H1 (cell line): ENCODE measurements at regions not wholly inside any gene's neighbourhood (a gene's known extent, or its start where the extent isn't known, plus 50 kb on each side); places are given as distances from the start of the nearest gene placed in this dataset.

ENCODE experiments used
- CTCF ChIA-PET: fragments of 300-600 bp; sonication (Branson Sonifier 250); formaldehyde crosslinking; loops from one replicate; lab custom pipeline; 2021; ENCODE audit not compliant: partially characterized antibody; lab: Charles Lee
- POLR2A ChIA-PET: fragments of 300-600 bp; sonication (Branson Sonifier 250); formaldehyde crosslinking; loops from one replicate; lab custom pipeline; 2021; ENCODE audit warnings: inconsistent platforms; ENCODE audit not compliant: partially characterized antibody; lab: Charles Lee
- DNase-seq, 2 experiments: peaks; one replicate each; pipeline versions ENCODE4 v3.0.0 to v3.0.0-alpha.2; 2010 to 2022; ENCODE audit warnings: low spot score in 2 of 2, low read depth in 1 of 2, mixed read lengths in 1 of 2
- FAIRE-seq: peaks from 2 replicates; lab custom pipeline; 2011; peaks lifted over from hg19 to GRCh38; lab: Jason Lieb, UNC
- H2AFZ ChIP-seq: 2 replicates; pipeline ENCODE4 v1.8.1; 2012; ENCODE audit warnings: low read length, inconsistent platforms
- H2AK5ac ChIP-seq: 2 replicates; pipeline ENCODE4 v1.6.1; 2013; ENCODE audit warnings: low read depth, low read length
- H2BK120ac ChIP-seq: replicated peaks from 2 replicates; pipeline ENCODE3; 2013; ENCODE audit warnings: low read depth, low read length, inconsistent platforms
- H2BK12ac ChIP-seq: 2 replicates; pipeline ENCODE4 v1.6.1; 2013; ENCODE audit warnings: low read depth, low read length
- H2BK15ac ChIP-seq: 2 replicates; pipeline ENCODE4 v1.6.1; 2013; ENCODE audit warnings: low read length
- H2BK20ac ChIP-seq: 2 replicates; pipeline ENCODE4 v1.6.1; 2013; ENCODE audit warnings: low read length
- H2BK5ac ChIP-seq: 2 replicates; pipeline ENCODE4 v1.6.1; 2013; ENCODE audit warnings: low read depth, low read length
- H3K14ac ChIP-seq: 2 replicates; pipeline ENCODE4 v1.6.1; 2013; ENCODE audit warnings: inconsistent platforms; ENCODE audit not compliant: insufficient read length
- H3K18ac ChIP-seq: 2 replicates; pipeline ENCODE4 v1.6.1; 2013; ENCODE audit warnings: low read length; ENCODE audit errors: extremely low read depth
- H3K23ac ChIP-seq: 2 replicates; pipeline ENCODE4 v1.6.1; 2013; ENCODE audit warnings: inconsistent platforms; ENCODE audit not compliant: insufficient read length
- H3K23me2 ChIP-seq: 2 replicates; pipeline ENCODE4 v1.6.1; 2013; ENCODE audit warnings: low read depth, low read length
- H3K27ac ChIP-seq: 2 replicates; pipeline ENCODE4 v1.6.1; 2011; ENCODE audit warnings: low read depth, low read length, inconsistent platforms
- H3K27me3 ChIP-seq, 4 experiments: replicated peaks in 1 of 4; 1 replicate in 1 of 4; 2 replicates in 3 of 4; pipeline versions ENCODE4 v1.6.1 to v1.8.1; 2011 to 2013; ENCODE audit warnings: low read length in 3 of 4, mild to moderate bottlenecking in 3 of 4, inconsistent platforms in 2 of 4, mixed read lengths in 2 of 4, moderate library complexity in 1 of 4; ENCODE audit not compliant: control insufficient read depth in 3 of 4, insufficient read depth in 3 of 4; ENCODE audit errors: extremely low read depth in 1 of 4
- H3K36me3 ChIP-seq, 4 experiments: 2 replicates each; pipeline versions ENCODE4 v1.6.1 to v1.8.1; 2011 to 2013; ENCODE audit warnings: mild to moderate bottlenecking in 4 of 4, low read length in 3 of 4, moderate library complexity in 2 of 4, control low read depth in 1 of 4, inconsistent platforms in 1 of 4; ENCODE audit not compliant: insufficient read depth in 4 of 4, control insufficient read depth in 2 of 4
- H3K4ac ChIP-seq: replicated peaks from 2 replicates; pipeline ENCODE3; 2013; ENCODE audit warnings: low read length, low read depth, mixed read lengths, inconsistent platforms; ENCODE audit not compliant: insufficient read length
- H3K4me1 ChIP-seq, 4 experiments: replicated peaks in 1 of 4; 1 replicate in 1 of 4; 2 replicates in 3 of 4; pipeline versions ENCODE4 v1.6.1 to v1.8.1; 2011 to 2013; ENCODE audit warnings: low read length in 3 of 4, inconsistent platforms in 2 of 4, mixed read lengths in 1 of 4; ENCODE audit not compliant: insufficient read depth in 4 of 4, control insufficient read depth in 3 of 4
- H3K4me2 ChIP-seq, 2 experiments: 2 replicates each; pipeline versions ENCODE4 v1.6.1 to v1.8.1; 2011 to 2013; ENCODE audit warnings: low read depth in 2 of 2, low read length in 2 of 2, control low read depth in 1 of 2, inconsistent platforms in 1 of 2, mild to moderate bottlenecking in 1 of 2; ENCODE audit not compliant: insufficient read depth in 1 of 2
- H3K4me3 ChIP-seq, 4 experiments: fragments of 200-600, 300-600 bp in 1 of 4; sonication (generic), shearing (Covaris generic), sonication (Bioruptor Twin) in 1 of 4; 2 replicates each; pipeline versions ENCODE4 v1.5.1 to v1.8.1; 2011 to 2016; ENCODE audit warnings: low read length in 4 of 4, low read depth in 3 of 4, control low read depth in 2 of 4, inconsistent platforms in 2 of 4, mild to moderate bottlenecking in 2 of 4, mixed read lengths in 1 of 4, moderate library complexity in 1 of 4; ENCODE audit not compliant: insufficient read depth in 2 of 4; ENCODE audit errors: extremely low read depth in 1 of 4
- H3K56ac ChIP-seq: replicated peaks from 2 replicates; pipeline ENCODE3; 2013; ENCODE audit warnings: low read depth, mild to moderate bottlenecking, mixed read lengths, low read length, inconsistent platforms; ENCODE audit not compliant: insufficient read length
- H3K79me1 ChIP-seq: 2 replicates; pipeline ENCODE4 v1.6.1; 2013; ENCODE audit warnings: low read depth, low read length, control low read depth
- H3K79me2 ChIP-seq, 2 experiments: 2 replicates each; pipeline versions ENCODE4 v1.6.1 to v1.8.1; 2012 to 2013; ENCODE audit warnings: low read length in 2 of 2, mild to moderate bottlenecking in 2 of 2, inconsistent platforms in 1 of 2; ENCODE audit not compliant: insufficient read depth in 2 of 2, control insufficient read depth in 1 of 2
- H3K9ac ChIP-seq, 4 experiments: replicated peaks in 1 of 4; 1 replicate in 1 of 4; 2 replicates in 3 of 4; pipeline versions ENCODE4 v1.6.1 to v1.8.1; 2011 to 2013; ENCODE audit warnings: low read depth in 3 of 4, low read length in 3 of 4, control low read depth in 2 of 4, mild to moderate bottlenecking in 2 of 4, moderate library complexity in 2 of 4, inconsistent platforms in 1 of 4; ENCODE audit errors: extremely low read depth in 1 of 4
- H3K9me3 ChIP-seq, 2 experiments: 2 replicates each; pipeline versions ENCODE4 v1.6.1 to v1.8.1; 2012 to 2013; ENCODE audit warnings: mild to moderate bottlenecking in 2 of 2, moderate library complexity in 2 of 2, control low read depth in 1 of 2, inconsistent platforms in 1 of 2, low read depth in 1 of 2, low read length in 1 of 2, mixed read lengths in 1 of 2; ENCODE audit not compliant: insufficient read depth in 2 of 2
- H4K20me1 ChIP-seq, 2 experiments: replicated peaks in 1 of 2; 2 replicates each; pipeline versions ENCODE3 to v1.8.1; 2011 to 2013; ENCODE audit warnings: inconsistent platforms in 2 of 2, low read length in 2 of 2, mild to moderate bottlenecking in 1 of 2; ENCODE audit not compliant: insufficient read depth in 2 of 2, control insufficient read depth in 1 of 2
- H4K5ac ChIP-seq: 2 replicates; pipeline ENCODE4 v1.6.1; 2013; ENCODE audit warnings: low read length, low read depth, mixed read lengths, inconsistent platforms; ENCODE audit not compliant: insufficient read length
- H4K8ac ChIP-seq: 2 replicates; pipeline ENCODE4 v1.8.0; 2013; ENCODE audit warnings: mild to moderate bottlenecking, moderate library complexity, low read length, inconsistent platforms; ENCODE audit not compliant: insufficient read depth; ENCODE audit errors: extremely low read depth
- H4K91ac ChIP-seq: replicated peaks from 2 replicates; pipeline ENCODE3; 2013; ENCODE audit warnings: low read length, mixed read lengths, inconsistent platforms; ENCODE audit not compliant: insufficient read length
- CEBPB ChIP-seq: IDR thresholded peaks from 2 replicates; pipeline ENCODE4 v1.6.1; 2012; ENCODE audit warnings: low read depth, low read length
- CTCF ChIP-seq, 3 experiments: IDR thresholded peaks; 1 replicate in 2 of 3; 2 replicates in 1 of 3; pipeline versions ENCODE4 v1.5.1 to v1.6.1; 2011; ENCODE audit warnings: low read length in 3 of 3, mild to moderate bottlenecking in 3 of 3, inconsistent platforms in 2 of 3, low read depth in 1 of 3, moderate library complexity in 1 of 3; ENCODE audit not compliant: insufficient read depth in 1 of 3; ENCODE audit errors: control extremely low read depth in 1 of 3
- GTF2F1 ChIP-seq: IDR thresholded peaks from 2 replicates; pipeline ENCODE4 v1.6.1; 2012; ENCODE audit warnings: low read depth, low read length, improper control_type of control experiment, borderline replicate concordance
- HDAC2 ChIP-seq, 2 experiments: fragments of 300-600 bp in 1 of 2; sonication (generic) in 1 of 2; IDR thresholded peaks; 2 replicates each; pipeline ENCODE4 v1.6.1; 2011 to 2012; ENCODE audit warnings: low read depth in 2 of 2, low read length in 2 of 2, mild to moderate bottlenecking in 2 of 2, moderate library complexity in 2 of 2, borderline replicate concordance in 1 of 2, inconsistent platforms in 1 of 2
- JUN ChIP-seq: IDR thresholded peaks from 2 replicates; pipeline ENCODE4 v1.6.1; 2011; ENCODE audit warnings: low read depth, mild to moderate bottlenecking, improper control_type of control experiment, low read length
- PHF8 ChIP-seq: fragments of 200-600 bp; sonication (generic); conservative IDR thresholded peaks from 2 replicates; pipeline ENCODE4 v1.7.1; 2012; ENCODE audit warnings: low read depth, mild to moderate bottlenecking, inconsistent platforms, low read length, moderate library complexity
- POLR2A ChIP-seq, 2 experiments: IDR thresholded peaks; 1 replicate in 1 of 2; 2 replicates in 1 of 2; pipeline ENCODE4 v1.6.1; 2011; ENCODE audit warnings: low read depth in 2 of 2, low read length in 2 of 2, mild to moderate bottlenecking in 2 of 2; ENCODE audit errors: control extremely low read depth in 1 of 2
- POLR2AphosphoS5 ChIP-seq: IDR thresholded peaks from 2 replicates; pipeline ENCODE4 v1.6.1; 2011; ENCODE audit warnings: low read depth, low read length
- RFX5 ChIP-seq: IDR thresholded peaks from 2 replicates; pipeline ENCODE4 v1.6.1; 2011; ENCODE audit warnings: low read depth, low read length, improper control_type of control experiment, borderline replicate concordance
- SP4 ChIP-seq: IDR thresholded peaks from 2 replicates; pipeline ENCODE4 v1.6.1; 2012; ENCODE audit warnings: low read length, inconsistent platforms
- SUZ12 ChIP-seq: fragments of 200-600 bp; sonication (generic); IDR thresholded peaks from 2 replicates; pipeline ENCODE4 v1.6.1; 2012; ENCODE audit warnings: mild to moderate bottlenecking, inconsistent platforms, low read length, moderate library complexity, mixed read lengths
- TCF12 ChIP-seq: IDR thresholded peaks from 2 replicates; pipeline ENCODE4 v1.6.1; 2011; ENCODE audit warnings: low read depth, mild to moderate bottlenecking, low read length
- YY1 ChIP-seq: IDR thresholded peaks from 2 replicates; pipeline ENCODE4 v1.6.1; 2011; ENCODE audit warnings: low read depth, mild to moderate bottlenecking, low read length
- ZNF274 ChIP-seq: IDR thresholded peaks from 2 replicates; pipeline ENCODE4 v1.7.0; 2012; ENCODE audit warnings: low read length, borderline replicate concordance; ENCODE audit errors: extremely low read depth
- WGBS, 2 experiments: shearing (Covaris generic) in 1 of 2; methylation state at CpG; one replicate each; pipeline versions ENCODE4 v1.1.6 to v1.1.7; 2013 to 2015; ENCODE audit warnings: low lambda C conversion rate in 2 of 2, mixed read lengths in 2 of 2, inconsistent platforms in 1 of 2, low coverage in 1 of 2, missing lambda C conversion rate in 1 of 2; ENCODE audit not compliant: insufficient replicate concordance in 2 of 2, insufficient coverage in 1 of 2, insufficient read length in 1 of 2; ENCODE audit errors: extremely low coverage in 1 of 2, missing lambda C conversion rate in 1 of 2; 5-methylcytosine and 5-hydroxymethylcytosine counted together

GRCh38 chr5:148708854-148709253 lies 54.5 kb upstream of the HTR4 start:
- Histone ChIP-seq H2AK5ac (no peak overlapping the region), H3K4me2 (no peak overlapping the region), H3K27ac (no peak overlapping the region), H3K4me3 (no peak overlapping the region), H4K5ac (no peak overlapping the region), H4K91ac (no peak overlapping the region), H2BK20ac (no peak overlapping the region), H2AFZ (no peak overlapping the region), H3K23me2 (no peaks in the 10 kb centered on the region), H3K56ac (no peak overlapping the region), H2BK15ac (no peak overlapping the region), H3K9me3 (no peaks in the 10 kb centered on the region), H3K79me2 (no peaks in the 10 kb centered on the region), H3K4me1 (no peaks in the 10 kb centered on the region), H3K79me1 (no peaks in the 10 kb centered on the region), H3K36me3 (no peaks in the 10 kb centered on the region), H4K20me1 (no peaks in the 10 kb centered on the region), H3K18ac (no peak overlapping the region), H4K8ac (no peak overlapping the region), H2BK12ac (no peak overlapping the region), H2BK120ac (no peak overlapping the region), H3K23ac (no peak overlapping the region), H2BK5ac (no peak overlapping the region), H3K4ac (no peak overlapping the region), H3K27me3 (no peaks in the 10 kb centered on the region), H3K14ac (no peak overlapping the region), H3K9ac (no peak overlapping the region)
- FAIRE-seq (no peak), DNase-seq (no peak)
- ChIA-PET POLR2A (no interaction called here), CTCF (interaction anchor here (0.9 to 3.6 kb wide), 3 partner anchors 22 to 25 kb away, joined by 3 to 23 read pairs (median 3); no protein-coding TSS in a partner anchor)
- WGBS, 2 experiments = 90% methylated on average over 1 of the region's 1 CpG; no CpG with 5 or more reads in 1 of the 2 experiments
- TF ChIP-seq GTF2F1 (no peak), TCF12 (no peak), SP4 (no peak), CTCF (IDR thresholded peaks at IDR 0.05; ENCODE audit: control extremely low read depth in 1 of 3, insufficient read depth in 1 of 3, low read depth in 1 of 3, low read length in 3 of 3) (no peak), POLR2A (IDR thresholded peaks at IDR 0.05; ENCODE audit: control extremely low read depth in 1 of 2, low read depth in 2 of 2, low read length in 2 of 2) (no peak), RFX5 (no peak), CEBPB (no peak), ZNF274 (no peak), HDAC2 (IDR thresholded peaks at IDR 0.05; ENCODE audit: borderline replicate concordance in 1 of 2, low read depth in 2 of 2, low read length in 2 of 2) (no peak), YY1 (no peak), JUN (no peak), SUZ12 (no peak), PHF8 (no peak), POLR2AphosphoS5 (no peak)
